ENCODE measurements at regions not wholly inside any gene's neighbourhood (a gene's known extent, or its start where the extent isn't known, plus 50 kb on each side); places are given as distances from the start of the nearest gene placed in this dataset.

DNA sequence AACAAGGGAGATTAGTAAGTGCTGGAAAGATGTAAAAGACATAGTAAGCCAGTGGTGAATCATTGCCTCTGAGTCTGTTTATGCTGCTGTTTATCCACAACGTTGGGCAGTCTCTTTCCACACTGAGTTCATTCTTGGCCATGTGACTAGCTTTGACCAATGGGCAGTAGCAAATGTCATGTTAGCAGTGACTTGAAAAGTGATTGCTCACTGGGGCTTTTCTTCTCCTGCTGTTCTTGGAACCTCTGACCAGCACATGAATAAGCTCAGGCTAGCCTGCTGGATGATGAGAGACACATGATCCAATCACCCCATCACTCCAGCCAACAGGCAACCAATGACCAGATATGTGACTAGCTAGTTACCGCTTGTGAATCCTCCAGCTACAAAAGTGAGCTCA, 360.4 kb downstream of the SLC4A3 start:
- Mint-ChIP-seq H3K27ac (no peak overlapping the region), H3K4me3 (no peak overlapping the region), H3K9me3 (no peaks in the 10 kb centered on the region), H3K4me1 (no peaks in the 10 kb centered on the region), H3K36me3 (no peaks in the 10 kb centered on the region)
- peak; percentile 38 for ATAC-seq
- DNase-seq (ENCODE audit: low spot score in 2 of 2) = no peak

DNA sequence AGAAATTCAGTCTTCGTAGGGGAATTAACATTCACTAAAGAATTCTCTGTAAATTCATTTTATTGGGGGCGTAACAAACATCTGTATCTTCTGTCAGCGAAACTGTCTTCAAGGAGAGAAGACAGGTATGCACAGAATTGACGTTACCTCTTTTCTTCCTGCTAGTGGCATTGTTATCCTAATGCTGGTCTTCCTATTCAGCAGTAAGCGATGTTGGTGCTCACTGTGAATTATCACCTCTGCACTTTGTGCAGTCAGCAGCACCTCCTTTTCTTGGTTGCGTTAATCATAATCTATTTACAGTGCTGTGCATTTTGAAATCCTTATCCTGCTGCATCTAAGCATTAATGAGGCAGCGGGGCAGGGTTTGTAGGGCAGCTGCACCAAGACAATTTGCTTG, 362.3 kb downstream of the SLC4A3 start:
- H3K27ac Mint-ChIP-seq = no peak overlapping the region
- ATAC-seq (no peak), DNase-seq (ENCODE audit: low spot score in 2 of 2) (no peak)
- no peaks in the 10 kb centered on the region for H3K9me3 Mint-ChIP-seq
- no peak overlapping the region for H3K4me3 Mint-ChIP-seq
- H3K36me3 Mint-ChIP-seq = no peaks in the 10 kb centered on the region
- no peaks in the 10 kb centered on the region for H3K4me1 Mint-ChIP-seq

DNA sequence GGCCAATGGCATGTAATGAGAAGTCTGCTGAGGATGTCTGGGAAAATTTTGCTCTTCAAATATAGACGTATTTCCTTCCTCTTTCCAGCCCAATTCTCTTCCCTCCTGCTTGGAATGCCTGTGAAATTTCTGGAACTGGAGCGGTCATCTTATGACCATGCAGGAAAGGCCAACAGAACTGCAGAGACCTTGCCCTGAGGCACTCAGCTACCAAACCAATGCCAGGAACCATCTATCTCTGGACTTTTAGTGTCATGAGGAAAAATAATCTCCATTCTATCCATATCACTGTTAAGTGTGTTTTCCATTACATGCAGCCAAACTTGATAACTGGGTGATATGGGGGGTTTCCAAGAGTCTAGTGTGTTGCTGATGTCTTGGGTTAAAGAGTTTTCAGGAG, 363.7 kb downstream of the SLC4A3 start:
- Mint-ChIP-seq H3K36me3 (no peaks in the 10 kb centered on the region), H3K4me3 (no peak overlapping the region), H3K9me3 (no peaks in the 10 kb centered on the region), H3K27ac (no peak overlapping the region), H3K4me1 (no peaks in the 10 kb centered on the region)
- ATAC-seq = no peak
- DNase-seq (ENCODE audit: low spot score in 2 of 2) = no peak

GRCh38 chr2:219995399-219995798, 368.0 kb downstream of the SLC4A3 start:
- H3K36me3 Mint-ChIP-seq = no peaks in the 10 kb centered on the region
- H3K4me1 Mint-ChIP-seq = no peaks in the 10 kb centered on the region
- DNase-seq (ENCODE audit: low spot score in 2 of 2) (no peak), ATAC-seq (no peak)
- H3K27ac Mint-ChIP-seq = no peak overlapping the region
- no peak overlapping the region for H3K4me3 Mint-ChIP-seq
- H3K9me3 Mint-ChIP-seq = peaks cover 5% of the 10 kb centered on the region

- Mint-ChIP-seq H3K4me1 (no peaks in the 10 kb centered on the region), H3K9me3 (peaks cover 5% of the 10 kb centered on the region), H3K36me3 (no peaks in the 10 kb centered on the region), H3K27ac (no peak overlapping the region), H3K4me3 (no peak overlapping the region)
- DNase-seq (ENCODE audit: low spot score in 2 of 2) (no peak), ATAC-seq (no peak)
Observed at GRCh38 chr2:219995991-219996765, 368.7 kb downstream of the SLC4A3 start.

- DNase-seq (ENCODE audit: low spot score in 2 of 2) (peak in 1 of 2 donors; percentile 50), ATAC-seq (no peak)
- Mint-ChIP-seq H3K27ac (no peak overlapping the region), H3K36me3 (no peaks in the 10 kb centered on the region), H3K4me3 (no peak overlapping the region), H3K9me3 (peaks cover 5% of the 10 kb centered on the region), H3K4me1 (no peaks in the 10 kb centered on the region)
Observed at GRCh38 chr2:219997341-219997851, 370.0 kb downstream of the SLC4A3 start.

DNA sequence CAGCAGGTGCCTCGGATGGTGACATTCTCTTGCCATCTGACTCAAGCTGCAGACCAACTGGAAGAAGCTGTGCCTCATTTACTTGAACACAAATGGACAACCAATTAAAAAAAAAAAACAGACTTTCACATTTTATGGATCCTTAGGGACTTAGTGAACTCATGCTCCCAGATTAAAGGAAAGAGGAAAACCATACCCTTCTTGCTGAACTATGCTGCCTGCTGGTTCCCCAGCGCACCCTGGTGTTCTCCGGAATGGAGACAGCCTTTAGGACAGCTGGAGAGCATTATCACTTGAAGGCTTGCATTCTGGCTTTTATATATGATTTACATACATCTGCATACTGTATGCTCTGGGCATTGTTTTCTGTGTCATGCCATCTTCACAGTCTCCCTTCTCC, 370.7 kb downstream of the SLC4A3 start:
- DNase-seq (ENCODE audit: low spot score in 2 of 2) = no peak
- no peak overlapping the region for H3K27ac Mint-ChIP-seq
- H3K4me3 Mint-ChIP-seq = no peak overlapping the region
- H3K36me3 Mint-ChIP-seq = no peaks in the 10 kb centered on the region
- peaks cover 5% of the 10 kb centered on the region for H3K9me3 Mint-ChIP-seq
- no peaks in the 10 kb centered on the region for H3K4me1 Mint-ChIP-seq
- no peak for ATAC-seq

GRCh38 chr2:219998714-219999227, 371.3 kb downstream of the SLC4A3 start:
- DNase-seq (ENCODE audit: low spot score in 2 of 2) = no peak
- Mint-ChIP-seq H3K9me3 (peaks cover 5% of the 10 kb centered on the region), H3K4me3 (no peak overlapping the region), H3K36me3 (no peaks in the 10 kb centered on the region), H3K27ac (no peak overlapping the region), H3K4me1 (no peaks in the 10 kb centered on the region)
- ATAC-seq = no peak

DNA sequence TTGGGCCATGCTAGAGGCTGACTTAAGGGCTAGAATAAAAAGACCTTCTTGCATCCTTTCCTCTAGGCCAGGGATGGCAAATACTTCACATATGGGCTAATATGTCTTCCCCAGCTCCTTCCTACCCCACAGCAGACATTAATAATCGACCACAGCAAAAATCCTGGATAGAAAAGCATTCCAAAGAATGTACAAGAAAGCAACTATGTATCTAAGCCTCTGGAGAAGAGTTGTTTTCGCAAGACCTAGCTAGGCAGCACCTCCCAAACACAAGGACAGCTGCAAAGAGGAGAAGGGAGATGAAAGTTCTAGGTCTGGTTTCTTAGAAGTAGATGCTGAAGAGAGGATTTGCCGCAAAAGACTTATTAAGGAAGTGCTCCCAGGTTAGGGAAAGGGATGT, 372.6 kb downstream of the SLC4A3 start:
- DNase-seq (ENCODE audit: low spot score in 2 of 2) = no peak
- Mint-ChIP-seq H3K36me3 (no peaks in the 10 kb centered on the region), H3K9me3 (peaks cover 5% of the 10 kb centered on the region), H3K27ac (no peak overlapping the region), H3K4me1 (no peaks in the 10 kb centered on the region), H3K4me3 (no peak overlapping the region)
- ATAC-seq = no peak

DNA sequence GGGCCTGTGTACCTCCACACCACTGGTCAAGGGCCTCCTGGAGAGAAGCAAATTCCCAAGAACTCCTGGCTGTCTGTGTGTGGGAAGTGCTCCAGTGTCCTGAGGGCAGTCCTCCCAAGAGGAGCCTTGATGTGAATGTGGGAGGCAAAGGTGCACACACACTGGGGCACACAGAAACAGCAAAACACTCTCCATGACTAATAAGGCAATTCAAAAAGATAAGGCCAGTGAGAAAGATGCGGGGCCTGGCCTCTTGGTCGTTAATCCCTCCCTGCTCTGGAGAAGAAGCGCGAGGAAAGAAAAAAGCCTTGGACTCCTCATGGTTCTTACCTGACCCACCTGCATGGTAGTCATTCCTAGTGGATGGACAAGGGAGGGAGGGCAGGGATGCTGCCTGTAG, 373.2 kb downstream of the SLC4A3 start:
- ATAC-seq (no peak), DNase-seq (ENCODE audit: low spot score in 2 of 2) (no peak)
- no peak overlapping the region for H3K4me3 Mint-ChIP-seq
- no peak overlapping the region for H3K27ac Mint-ChIP-seq
- H3K4me1 Mint-ChIP-seq = no peaks in the 10 kb centered on the region
- H3K9me3 Mint-ChIP-seq = peaks cover 5% of the 10 kb centered on the region
- no peaks in the 10 kb centered on the region for H3K36me3 Mint-ChIP-seq

GRCh38 chr2:220001751-220002150, 374.3 kb downstream of the SLC4A3 start:
- no peak for DNase-seq (ENCODE audit: low spot score in 2 of 2)
- Mint-ChIP-seq H3K4me1 (no peaks in the 10 kb centered on the region), H3K36me3 (no peaks in the 10 kb centered on the region), H3K9me3 (peaks cover 5% of the 10 kb centered on the region), H3K27ac (no peak overlapping the region), H3K4me3 (no peak overlapping the region)
- no peak for ATAC-seq

GRCh38 chr2:220002251-220002650, 374.8 kb downstream of the SLC4A3 start:
- no peak overlapping the region for H3K27ac Mint-ChIP-seq
- no peak overlapping the region for H3K4me3 Mint-ChIP-seq
- ATAC-seq = no peak
- H3K36me3 Mint-ChIP-seq = no peaks in the 10 kb centered on the region
- peaks cover under 1% of the 10 kb centered on the region for H3K9me3 Mint-ChIP-seq
- no peak for DNase-seq (ENCODE audit: low spot score in 2 of 2)
- no peaks in the 10 kb centered on the region for H3K4me1 Mint-ChIP-seq

DNA sequence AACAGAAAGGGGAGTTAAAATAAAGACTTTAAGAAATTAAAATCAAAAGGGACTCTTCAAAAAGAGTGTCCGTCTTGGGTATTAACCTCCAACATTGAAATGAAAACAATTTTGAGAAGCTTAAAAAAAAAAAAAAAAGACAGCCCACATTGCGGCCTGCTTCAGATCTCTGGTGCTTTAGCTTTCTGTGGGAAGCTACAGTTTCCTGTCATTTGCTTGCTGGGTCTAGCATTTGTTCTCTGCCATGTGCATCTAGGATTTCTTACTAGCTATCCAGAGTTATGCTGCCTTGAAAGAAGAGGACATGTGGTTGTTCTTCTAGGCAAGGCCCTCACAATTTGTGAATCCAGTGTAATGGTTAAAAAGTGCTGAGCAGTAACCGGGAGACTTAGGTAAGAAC, 375.3 kb downstream of the SLC4A3 start:
- no peak for ATAC-seq
- H3K27ac Mint-ChIP-seq = no peak overlapping the region

DNA sequence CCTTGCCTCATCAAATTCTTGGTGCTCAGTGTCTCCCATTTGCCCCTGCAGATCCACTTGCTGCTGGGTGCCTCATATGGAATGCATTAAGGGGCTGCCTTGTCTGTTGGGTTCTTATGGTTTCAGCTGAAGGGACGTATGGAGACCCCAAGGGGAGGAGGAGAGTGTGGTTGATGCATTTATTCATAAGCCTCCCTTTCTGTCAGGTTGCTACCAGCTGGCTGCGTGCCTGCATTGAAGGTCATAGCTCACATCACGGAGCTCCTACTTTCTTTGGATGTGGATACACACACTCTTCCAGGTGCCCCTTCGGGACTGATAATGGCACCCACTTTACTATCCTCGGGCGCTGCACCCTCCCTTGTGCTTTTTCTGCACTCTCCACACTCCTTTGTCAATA, 377.9 kb downstream of the SLC4A3 start:
- DNase-seq (ENCODE audit: low spot score in 2 of 2) = no peak
- Mint-ChIP-seq H3K4me1 (no peaks in the 10 kb centered on the region), H3K27ac (no peak overlapping the region), H3K9me3 (peaks cover 2% of the 10 kb centered on the region), H3K36me3 (no peaks in the 10 kb centered on the region), H3K4me3 (no peak overlapping the region)
- ATAC-seq = no peak

More for the DNA sequence above, 375.3 kb downstream of the SLC4A3 start:
- Mint-ChIP-seq H3K36me3 (no peaks in the 10 kb centered on the region), H3K4me1 (no peaks in the 10 kb centered on the region), H3K9me3 (no peaks in the 10 kb centered on the region), H3K4me3 (no peak overlapping the region)
- DNase-seq (ENCODE audit: low spot score in 2 of 2) = no peak

DNA sequence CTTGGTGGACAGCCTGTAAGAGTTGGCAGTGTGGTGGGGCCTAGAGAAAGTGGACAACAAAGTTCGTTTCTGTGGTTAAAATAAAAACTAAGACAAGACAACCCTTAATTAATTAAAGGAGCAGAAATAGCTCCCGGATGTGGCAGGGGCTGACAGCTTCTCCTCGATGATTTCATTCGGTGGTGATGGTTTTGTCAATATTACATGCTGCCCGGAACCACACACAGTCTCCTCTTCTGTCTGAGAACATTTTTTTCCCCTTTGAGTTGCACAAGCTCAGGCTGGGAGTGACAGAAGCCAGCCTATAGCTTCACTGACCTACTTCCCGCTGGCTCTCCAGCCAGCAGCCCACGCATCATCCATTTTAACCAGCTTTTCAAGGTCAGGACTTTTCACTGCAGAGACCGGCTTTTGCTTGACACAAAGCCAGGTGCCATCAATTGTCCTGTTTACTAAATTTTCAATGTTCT, 378.8 kb downstream of the SLC4A3 start:
- Mint-ChIP-seq H3K9me3 (peaks cover 2% of the 10 kb centered on the region), H3K4me3 (no peak overlapping the region), H3K36me3 (no peaks in the 10 kb centered on the region), H3K4me1 (no peaks in the 10 kb centered on the region), H3K27ac (no peak overlapping the region)
- DNase-seq (ENCODE audit: low spot score in 2 of 2) (no peak), ATAC-seq (no peak)

GRCh38 chr2:220011859-220012258, 384.4 kb downstream of the SLC4A3 start:
- Mint-ChIP-seq H3K27ac (no peak overlapping the region), H3K36me3 (no peaks in the 10 kb centered on the region), H3K4me1 (no peaks in the 10 kb centered on the region), H3K9me3 (peaks cover 7% of the 10 kb centered on the region), H3K4me3 (no peak overlapping the region)
- ATAC-seq = no peak
- no peak for DNase-seq (ENCODE audit: low spot score in 2 of 2)

Measured in stimulated activated effector memory CD8-positive, alpha-beta T cell treated with anti-CD3 and anti-CD28 coated beads, Interleukin-12 subunit alpha, Interleukin-12 subunit beta, amount 100 ng/mL, for 72 hours (primary cell).